22Rv1 (cell line): ENCODE measurements at regions not wholly inside any gene's neighbourhood (a gene's known extent, or its start where the extent isn't known, plus 50 kb on each side); places are given as distances from the start of the nearest gene placed in this dataset.

Experiments
- ZFX ChIP-seq: fragments of 450-650 bp; IDR thresholded peaks from 2 replicates; pipeline ENCODE4 v1.6.1; 2017; ENCODE audit warnings: antibody characterized with exemption, borderline replicate concordance
- TF ChIP-seq, protein P1 (sequence below): fragments of 450-650 bp; IDR thresholded peaks from 2 replicates; pipeline ENCODE4 v1.5.1; 2017; ENCODE audit warnings: mild to moderate bottlenecking

DNA sequence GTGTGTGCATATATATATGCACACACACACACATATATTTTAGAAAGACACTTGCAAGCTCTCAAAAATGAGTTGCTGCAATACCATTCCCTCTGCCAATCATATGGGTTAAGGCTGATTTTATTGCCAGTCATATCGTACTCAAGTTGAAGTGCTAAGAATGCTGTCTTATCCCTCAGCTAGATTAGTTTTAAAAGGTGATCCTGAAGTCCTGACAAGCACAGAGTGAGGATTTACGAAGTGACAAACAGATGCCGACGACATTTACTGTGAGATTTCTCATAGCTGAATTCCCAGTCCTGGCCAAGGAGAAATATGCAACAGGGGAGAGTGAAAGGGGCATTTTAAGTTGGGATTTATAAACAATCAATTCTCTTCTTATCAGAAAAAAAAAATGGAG, 126.2 kb upstream of the RBFOX1 start:
- TF ChIP-seq, protein P1, sequence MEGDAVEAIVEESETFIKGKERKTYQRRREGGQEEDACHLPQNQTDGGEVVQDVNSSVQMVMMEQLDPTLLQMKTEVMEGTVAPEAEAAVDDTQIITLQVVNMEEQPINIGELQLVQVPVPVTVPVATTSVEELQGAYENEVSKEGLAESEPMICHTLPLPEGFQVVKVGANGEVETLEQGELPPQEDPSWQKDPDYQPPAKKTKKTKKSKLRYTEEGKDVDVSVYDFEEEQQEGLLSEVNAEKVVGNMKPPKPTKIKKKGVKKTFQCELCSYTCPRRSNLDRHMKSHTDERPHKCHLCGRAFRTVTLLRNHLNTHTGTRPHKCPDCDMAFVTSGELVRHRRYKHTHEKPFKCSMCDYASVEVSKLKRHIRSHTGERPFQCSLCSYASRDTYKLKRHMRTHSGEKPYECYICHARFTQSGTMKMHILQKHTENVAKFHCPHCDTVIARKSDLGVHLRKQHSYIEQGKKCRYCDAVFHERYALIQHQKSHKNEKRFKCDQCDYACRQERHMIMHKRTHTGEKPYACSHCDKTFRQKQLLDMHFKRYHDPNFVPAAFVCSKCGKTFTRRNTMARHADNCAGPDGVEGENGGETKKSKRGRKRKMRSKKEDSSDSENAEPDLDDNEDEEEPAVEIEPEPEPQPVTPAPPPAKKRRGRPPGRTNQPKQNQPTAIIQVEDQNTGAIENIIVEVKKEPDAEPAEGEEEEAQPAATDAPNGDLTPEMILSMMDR, result no peak
- no peak for TF ChIP-seq ZFX
